ENCODE measurements at regions not wholly inside any gene's neighbourhood (a gene's known extent, or its start where the extent isn't known, plus 50 kb on each side); places are given as distances from the start of the nearest gene placed in this dataset.

DNA sequence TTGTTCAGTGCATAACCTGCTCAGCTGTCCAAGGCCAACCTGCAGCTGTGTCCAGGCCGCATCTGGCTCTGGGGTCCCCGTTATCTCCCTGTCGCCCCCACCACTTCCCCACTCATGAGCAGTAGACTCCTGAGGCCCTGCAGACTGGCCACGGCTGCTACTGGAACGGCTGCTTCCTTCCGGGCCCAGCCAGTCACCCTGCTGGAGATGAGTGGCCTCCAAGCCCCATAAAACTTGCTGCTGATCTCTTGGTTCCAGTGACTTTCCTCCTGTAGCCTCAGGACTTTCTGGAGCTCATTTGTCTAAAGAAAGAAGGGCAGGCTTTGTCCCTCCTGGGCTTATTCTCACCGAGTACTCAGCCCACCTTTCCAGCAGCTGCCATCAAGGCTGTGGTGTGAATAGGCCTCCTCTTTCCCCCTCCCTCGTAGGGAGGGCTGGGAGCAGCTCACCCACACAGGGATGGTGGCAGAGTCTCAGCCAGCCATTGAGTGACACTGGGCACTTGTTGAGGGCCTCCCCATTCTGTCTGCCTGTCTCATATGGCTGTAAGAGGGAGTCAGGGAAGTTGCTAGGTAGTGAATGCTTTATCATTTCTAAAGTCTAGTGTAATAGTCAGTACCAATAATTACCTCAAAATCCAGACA is 257.3 kb downstream of the MYCN start:
- TF ChIP-seq, protein P1, sequence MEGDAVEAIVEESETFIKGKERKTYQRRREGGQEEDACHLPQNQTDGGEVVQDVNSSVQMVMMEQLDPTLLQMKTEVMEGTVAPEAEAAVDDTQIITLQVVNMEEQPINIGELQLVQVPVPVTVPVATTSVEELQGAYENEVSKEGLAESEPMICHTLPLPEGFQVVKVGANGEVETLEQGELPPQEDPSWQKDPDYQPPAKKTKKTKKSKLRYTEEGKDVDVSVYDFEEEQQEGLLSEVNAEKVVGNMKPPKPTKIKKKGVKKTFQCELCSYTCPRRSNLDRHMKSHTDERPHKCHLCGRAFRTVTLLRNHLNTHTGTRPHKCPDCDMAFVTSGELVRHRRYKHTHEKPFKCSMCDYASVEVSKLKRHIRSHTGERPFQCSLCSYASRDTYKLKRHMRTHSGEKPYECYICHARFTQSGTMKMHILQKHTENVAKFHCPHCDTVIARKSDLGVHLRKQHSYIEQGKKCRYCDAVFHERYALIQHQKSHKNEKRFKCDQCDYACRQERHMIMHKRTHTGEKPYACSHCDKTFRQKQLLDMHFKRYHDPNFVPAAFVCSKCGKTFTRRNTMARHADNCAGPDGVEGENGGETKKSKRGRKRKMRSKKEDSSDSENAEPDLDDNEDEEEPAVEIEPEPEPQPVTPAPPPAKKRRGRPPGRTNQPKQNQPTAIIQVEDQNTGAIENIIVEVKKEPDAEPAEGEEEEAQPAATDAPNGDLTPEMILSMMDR (IDR thresholded peaks at IDR 0.05), result no peak
- no peaks in the 10 kb centered on the region for H3K9me3 Mint-ChIP-seq
- peak overlapping the region; percentile 88 for H3K27ac Mint-ChIP-seq
- H3K27me3 Mint-ChIP-seq (ENCODE audit: low read depth, poor library complexity), result peaks cover 7% of the 10 kb centered on the region
- peaks cover 29% of the 10 kb centered on the region for H3K4me1 Mint-ChIP-seq
- no peak for DNase-seq
- H3K4me3 Mint-ChIP-seq, result no peak overlapping the region
- H3K36me3 Mint-ChIP-seq (ENCODE audit: low read depth), result no peaks in the 10 kb centered on the region

DNA sequence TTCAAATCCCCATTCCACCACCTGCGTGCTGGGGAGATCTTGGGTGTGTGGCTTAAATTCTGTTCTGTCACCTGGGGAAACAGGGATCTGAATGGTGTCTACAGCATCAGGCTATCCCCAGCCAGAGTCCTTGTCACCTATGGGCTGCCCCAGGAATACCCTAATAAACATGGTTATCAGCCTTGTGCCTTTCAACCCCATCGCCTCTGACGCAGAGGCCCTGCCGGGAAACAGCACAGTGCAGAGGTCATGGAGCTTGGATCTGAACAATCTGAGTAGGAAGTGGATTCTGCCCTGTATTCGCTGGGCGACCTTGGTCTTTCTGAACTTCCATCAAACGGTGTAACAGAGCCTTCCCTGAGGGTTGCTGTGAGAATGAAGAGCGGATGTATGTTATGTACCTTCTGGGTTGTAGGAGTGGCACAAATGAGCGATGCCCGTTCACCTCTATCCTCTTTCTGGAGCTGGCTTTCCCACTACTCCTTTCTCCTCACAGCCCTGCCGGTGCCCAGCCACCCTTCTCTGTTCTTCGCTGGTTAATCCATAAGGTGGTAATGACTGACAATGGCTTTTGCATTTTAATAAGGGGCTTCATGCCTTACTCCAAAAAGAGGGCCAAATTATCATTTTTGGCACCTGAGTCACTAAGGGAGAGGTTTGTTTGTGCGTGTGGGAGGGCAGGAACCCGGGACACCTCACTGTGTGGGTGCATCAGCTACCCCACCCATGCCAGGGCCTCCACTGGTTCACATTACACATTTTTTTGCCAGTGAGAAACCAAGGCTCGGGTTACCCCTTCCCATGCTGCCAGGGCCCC is 256.5 kb downstream of the MYCN start:
- Mint-ChIP-seq H3K27me3 (ENCODE audit: low read depth, poor library complexity) (peaks cover 7% of the 10 kb centered on the region), H3K4me1 (peaks cover 29% of the 10 kb centered on the region), H3K36me3 (ENCODE audit: low read depth) (no peaks in the 10 kb centered on the region), H3K27ac (peak overlapping the region; percentile 53), H3K9me3 (no peaks in the 10 kb centered on the region), H3K4me3 (no peak overlapping the region)
- DNase-seq, result no peak
- TF ChIP-seq, protein P1 (IDR thresholded peaks at IDR 0.05), result no peak

DNA sequence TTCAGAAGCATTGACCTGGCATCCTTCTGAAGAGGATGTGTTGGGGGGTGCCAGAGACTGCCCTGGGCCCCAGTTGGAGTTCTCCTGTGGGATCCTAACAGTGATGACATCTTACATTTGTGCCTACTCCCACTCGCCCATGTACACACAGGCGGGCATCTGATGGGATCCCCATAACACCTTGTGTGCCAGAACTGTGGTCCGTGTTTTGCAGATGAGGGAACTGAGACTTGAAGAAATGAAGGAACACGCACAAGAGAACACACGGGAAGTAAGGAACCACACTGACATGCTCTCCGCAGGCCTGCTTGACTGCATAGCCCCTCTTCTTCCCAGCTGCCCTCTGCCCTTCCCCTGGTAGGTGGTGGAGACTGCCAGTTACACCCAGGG is 255.3 kb downstream of the MYCN start:
- no peaks in the 10 kb centered on the region for H3K9me3 Mint-ChIP-seq
- no peak for DNase-seq
- no peak overlapping the region for H3K4me3 Mint-ChIP-seq
- H3K27ac Mint-ChIP-seq, result peak overlapping the region; percentile 2
- TF ChIP-seq, protein P1 (IDR thresholded peaks at IDR 0.05), result no peak
- peaks cover 24% of the 10 kb centered on the region for H3K4me1 Mint-ChIP-seq
- peaks cover 7% of the 10 kb centered on the region for H3K27me3 Mint-ChIP-seq (ENCODE audit: low read depth, poor library complexity)
- H3K36me3 Mint-ChIP-seq (ENCODE audit: low read depth), result no peaks in the 10 kb centered on the region

DNA sequence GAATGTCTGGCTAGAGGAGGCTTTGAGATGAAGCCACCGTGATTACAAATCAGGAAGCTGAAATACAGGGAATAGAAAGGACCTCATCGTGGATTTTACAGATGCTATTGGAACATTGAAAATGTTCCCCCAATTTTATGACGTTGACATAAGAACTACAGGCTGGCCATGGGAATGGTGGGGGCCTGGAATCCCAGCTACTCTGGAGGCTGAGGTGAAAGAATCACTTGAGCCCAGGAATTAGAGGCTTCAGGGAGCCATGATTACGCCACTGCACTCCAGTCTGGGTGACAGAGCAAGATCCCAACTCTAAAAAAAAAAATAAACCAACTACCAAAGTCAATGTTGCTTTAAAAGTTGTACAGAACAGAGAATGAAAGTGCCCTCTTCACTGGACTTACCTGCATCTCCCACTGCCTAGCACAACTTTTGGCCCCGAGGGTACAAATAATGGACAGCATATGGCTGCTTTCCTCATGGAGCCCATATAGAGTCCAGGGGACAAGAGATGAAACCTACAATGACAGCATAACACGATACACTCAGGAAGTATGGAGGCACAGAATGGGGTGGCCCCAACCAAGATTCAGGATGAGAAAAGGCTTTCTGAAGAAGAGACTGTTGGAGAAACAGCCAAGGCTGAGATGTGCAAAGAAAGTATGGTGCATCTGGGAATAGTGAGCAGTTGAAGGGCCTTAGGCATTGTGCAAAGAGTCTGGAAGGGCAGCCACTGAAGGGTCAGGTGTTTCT is 254.8 kb downstream of the MYCN start:
- Mint-ChIP-seq H3K4me3 (no peak overlapping the region), H3K9me3 (no peaks in the 10 kb centered on the region), H3K36me3 (ENCODE audit: low read depth) (no peaks in the 10 kb centered on the region), H3K4me1 (peaks cover 27% of the 10 kb centered on the region), H3K27ac (peak overlapping the region; percentile 2), H3K27me3 (ENCODE audit: low read depth, poor library complexity) (peaks cover 10% of the 10 kb centered on the region)
- DNase-seq, result no peak
- TF ChIP-seq, protein P1 (IDR thresholded peaks at IDR 0.05), result no peak

DNA sequence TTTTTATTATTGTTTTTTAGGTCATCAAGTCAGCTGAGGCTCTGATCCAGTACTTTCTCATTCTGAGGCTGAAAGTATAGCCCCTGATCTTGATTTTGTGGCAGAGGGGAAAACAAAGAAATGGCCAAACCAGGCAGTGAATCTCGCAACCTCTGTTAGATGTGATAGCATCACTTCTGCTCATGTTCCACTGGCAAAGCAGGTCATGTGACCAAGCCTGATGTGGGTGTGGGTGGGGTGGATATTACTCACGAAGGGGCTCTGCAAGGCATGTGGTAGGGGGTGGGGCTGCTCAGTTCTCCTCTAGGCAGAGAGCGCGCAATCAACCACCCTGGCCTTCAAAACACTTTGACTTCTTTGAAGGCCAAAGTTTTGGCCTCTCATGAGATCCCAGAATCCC is 254.2 kb downstream of the MYCN start:
- Mint-ChIP-seq H3K27me3 (ENCODE audit: low read depth, poor library complexity) (peaks cover 10% of the 10 kb centered on the region), H3K4me3 (no peak overlapping the region), H3K9me3 (no peaks in the 10 kb centered on the region), H3K36me3 (ENCODE audit: low read depth) (no peaks in the 10 kb centered on the region), H3K4me1 (peaks cover 31% of the 10 kb centered on the region), H3K27ac (no peak overlapping the region)
- TF ChIP-seq, protein P1 (IDR thresholded peaks at IDR 0.05), result no peak
- DNase-seq, result no peak

Data from nephron progenitor cell (in vitro differentiated cells).